ENCODE measurements at regions not wholly inside any gene's neighbourhood (a gene's known extent, or its start where the extent isn't known, plus 50 kb on each side); places are given as distances from the start of the nearest gene placed in this dataset.
A peak's percentile ranks its signal among the peaks of the same experiment; 100 is the strongest.

GRCh38 chr19:13606156-13606555 is 99.9 kb upstream of the CACNA1A start:
- DNase-seq (ENCODE audit: low read depth in 2 of 2): no peak

GRCh38 chr19:13604902-13605586 is 98.8 kb upstream of the CACNA1A start:
- DNase-seq (ENCODE audit: low read depth in 2 of 2): no peak

- no peak for DNase-seq (ENCODE audit: low read depth in 2 of 2)
Observed at GRCh38 chr19:13600802-13601201, 94.5 kb upstream of the CACNA1A start.

GRCh38 chr19:13600091-13600490 is 93.8 kb upstream of the CACNA1A start:
- no peak for DNase-seq (ENCODE audit: low read depth in 2 of 2)

GRCh38 chr19:13599681-13600080 is 93.4 kb upstream of the CACNA1A start:
- DNase-seq (ENCODE audit: low read depth in 2 of 2): no peak

- DNase-seq (ENCODE audit: low read depth in 2 of 2): no peak
Observed at GRCh38 chr19:13598098-13598497, 91.8 kb upstream of the CACNA1A start.

- DNase-seq (ENCODE audit: low read depth in 2 of 2): no peak
Observed at GRCh38 chr19:13597640-13598039, 91.4 kb upstream of the CACNA1A start.

GRCh38 chr19:13588957-13589833 is 82.9 kb upstream of the CACNA1A start:
- peak; percentile 67 for DNase-seq (ENCODE audit: low read depth in 2 of 2)

- no peak for DNase-seq (ENCODE audit: low read depth in 2 of 2)
Observed at GRCh38 chr19:13585512-13585911, 79.2 kb upstream of the CACNA1A start.

- DNase-seq (ENCODE audit: low read depth in 2 of 2): no peak
Observed at GRCh38 chr19:13583753-13584152, 77.5 kb upstream of the CACNA1A start.

GRCh38 chr19:13583114-13583513 is 76.8 kb upstream of the CACNA1A start:
- DNase-seq (ENCODE audit: low read depth in 2 of 2): no peak

- DNase-seq (ENCODE audit: low read depth in 2 of 2): no peak
Observed at GRCh38 chr19:13581576-13581975, 75.3 kb upstream of the CACNA1A start.

- no peak for DNase-seq (ENCODE audit: low read depth in 2 of 2)
Observed at GRCh38 chr19:13579388-13580060, 73.2 kb upstream of the CACNA1A start.

- DNase-seq (ENCODE audit: low read depth in 2 of 2): no peak
Observed at GRCh38 chr19:13576726-13577125, 70.4 kb upstream of the CACNA1A start.

- no peak for DNase-seq (ENCODE audit: low read depth in 2 of 2)
Observed at GRCh38 chr19:13574933-13575332, 68.7 kb upstream of the CACNA1A start.

GRCh38 chr19:13573056-13573667 is 66.9 kb upstream of the CACNA1A start:
- DNase-seq (ENCODE audit: low read depth in 2 of 2): no peak

GRCh38 chr19:13561461-13561860 is 55.2 kb upstream of the CACNA1A start:
- DNase-seq (ENCODE audit: low read depth in 2 of 2): no peak

- DNase-seq (ENCODE audit: low read depth in 2 of 2): no peak
Observed at GRCh38 chr19:13557756-13558398, 51.6 kb upstream of the CACNA1A start.

GRCh38 chr19:13556552-13556951 is 50.3 kb upstream of the CACNA1A start:
- no peak for DNase-seq (ENCODE audit: low read depth in 2 of 2)

Measured in stimulated activated CD8-positive, alpha-beta memory T cell treated with anti-CD3 and anti-CD28 coated beads, Interleukin-7, amount 100 ng/mL, for 1 hour (primary cell).